Immature natural killer cell (primary cell): ENCODE measurements at regions not wholly inside any gene's neighbourhood (a gene's known extent, or its start where the extent isn't known, plus 50 kb on each side); places are given as distances from the start of the nearest gene placed in this dataset.

ENCODE experiments used
- DNase-seq, 3 donors: peaks; one replicate each; pipeline ENCODE4 v3.0.0; 2022; ENCODE audit warnings: mixed read lengths in 1 of 3
- H3K27ac Mint-ChIP-seq, 6 donors: one replicate each; pipeline ENCODE4 v1.8.0; 2020; ENCODE audit warnings: mixed read lengths in 6 of 6, mild to moderate bottlenecking in 5 of 6, inconsistent platforms in 4 of 6, moderate library complexity in 3 of 6
- H3K27me3 Mint-ChIP-seq, 3 donors: one replicate each; pipeline ENCODE4 v1.8.0; 2020 to 2021; ENCODE audit warnings: low read depth in 3 of 3, mild to moderate bottlenecking in 3 of 3, mixed read lengths in 3 of 3, moderate library complexity in 3 of 3, inconsistent platforms in 1 of 3
- H3K36me3 Mint-ChIP-seq, 3 donors: one replicate each; pipeline ENCODE4 v1.8.0; 2020; ENCODE audit warnings: mixed read lengths in 3 of 3, inconsistent platforms in 2 of 3, mild to moderate bottlenecking in 2 of 3
- H3K4me1 Mint-ChIP-seq, 2 donors: one replicate each; pipeline ENCODE4 v1.8.0; 2020; ENCODE audit warnings: inconsistent platforms in 2 of 2, mild to moderate bottlenecking in 2 of 2, mixed read lengths in 2 of 2, moderate library complexity in 1 of 2
- H3K4me3 Mint-ChIP-seq, 5 donors: one replicate each; pipeline ENCODE4 v1.8.0; 2020; ENCODE audit warnings: mild to moderate bottlenecking in 5 of 5, mixed read lengths in 5 of 5, inconsistent platforms in 3 of 5, moderate library complexity in 3 of 5
- H3K9me3 Mint-ChIP-seq, 6 donors: one replicate each; pipeline ENCODE4 v1.8.0; 2020; ENCODE audit warnings: mild to moderate bottlenecking in 6 of 6, mixed read lengths in 6 of 6, inconsistent platforms in 4 of 6, moderate library complexity in 3 of 6

GRCh38 chr1:4269952-4270570 is 370.0 kb upstream of the C1orf174 start:
- Mint-ChIP-seq H3K27me3 (peaks cover 0 to 3% (median 2%) of the 10 kb centered on the region in 3 donors), H3K27ac (no peak overlapping the region), H3K4me1 (peaks cover 0 to 8% of the 10 kb centered on the region in 2 donors), H3K4me3 (no peak overlapping the region), H3K9me3 (no peaks in the 10 kb centered on the region), H3K36me3 (no peaks in the 10 kb centered on the region)
- no peak for DNase-seq

DNA sequence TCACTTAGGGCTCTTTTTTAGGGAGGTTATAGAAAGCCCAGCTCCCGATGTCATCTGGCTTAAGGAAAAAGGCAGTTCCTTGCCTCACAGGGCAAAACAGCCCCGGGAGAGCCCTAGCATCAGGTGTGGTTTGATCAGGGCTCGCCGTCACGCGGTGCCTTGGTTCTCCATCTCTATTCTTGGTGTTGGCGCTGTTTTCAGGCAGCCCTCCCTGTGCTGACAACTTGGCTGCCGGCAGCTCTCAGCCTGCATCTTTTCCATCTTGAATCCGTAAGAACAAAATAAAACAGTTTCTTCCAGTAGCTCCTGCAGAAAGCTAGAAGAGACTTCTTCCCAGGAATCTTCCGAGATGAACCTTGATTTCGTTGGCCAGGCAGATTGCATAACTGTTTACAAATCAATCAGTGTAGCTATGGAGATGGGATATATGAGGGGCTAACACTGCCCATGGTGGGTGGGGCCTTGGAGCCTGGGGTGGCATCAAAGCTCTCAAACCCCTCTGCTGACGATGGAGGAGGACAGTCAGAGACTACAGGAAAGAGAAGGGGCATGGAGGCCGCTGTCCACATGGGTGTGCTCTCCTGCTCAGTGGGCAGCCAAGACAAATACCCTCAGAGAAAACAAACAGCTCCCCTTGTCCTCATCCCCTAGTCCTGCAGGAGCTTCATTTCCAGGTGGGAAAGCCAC is 370.7 kb upstream of the C1orf174 start:
- peaks cover 0 to 8% of the 10 kb centered on the region in 2 donors for H3K4me1 Mint-ChIP-seq
- peaks cover 0 to 3% (median 2%) of the 10 kb centered on the region in 3 donors for H3K27me3 Mint-ChIP-seq
- no peaks in the 10 kb centered on the region for H3K36me3 Mint-ChIP-seq
- H3K27ac Mint-ChIP-seq, result no peak overlapping the region
- no peaks in the 10 kb centered on the region for H3K9me3 Mint-ChIP-seq
- DNase-seq, result no peak
- no peak overlapping the region for H3K4me3 Mint-ChIP-seq

- H3K9me3 Mint-ChIP-seq, result peaks cover 0 to 2% (median 0%) of the 10 kb centered on the region in 6 donors
- H3K27me3 Mint-ChIP-seq, result peaks cover 0 to 4% (median 2%) of the 10 kb centered on the region in 3 donors
- no peak overlapping the region for H3K27ac Mint-ChIP-seq
- H3K36me3 Mint-ChIP-seq, result no peaks in the 10 kb centered on the region
- peaks cover 0 to 8% of the 10 kb centered on the region in 2 donors for H3K4me1 Mint-ChIP-seq
- no peak for DNase-seq
- H3K4me3 Mint-ChIP-seq, result no peak overlapping the region
These were observed 371.4 kb upstream of the C1orf174 start for GRCh38 chr1:4271338-4271998.

DNA sequence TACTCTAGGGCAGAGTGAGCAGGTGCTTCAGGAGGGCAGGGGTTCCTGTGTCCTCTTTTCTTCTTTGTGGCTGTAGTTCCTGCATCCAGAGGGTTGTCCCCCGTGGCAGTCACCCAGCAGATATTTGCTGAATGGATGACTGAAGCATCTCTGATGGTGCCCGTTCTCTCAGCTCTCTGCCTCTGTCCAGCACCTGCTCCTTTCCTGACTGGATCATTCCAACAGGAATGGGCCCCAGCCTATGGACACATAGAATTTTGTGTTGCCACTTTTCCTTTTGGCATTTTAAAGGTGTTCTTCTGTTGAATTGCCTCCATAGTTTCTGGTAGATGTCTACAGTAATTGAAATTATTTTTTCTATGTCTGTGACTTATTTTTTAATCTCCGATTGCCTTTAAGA is 372.5 kb upstream of the C1orf174 start:
- no peak for DNase-seq
- H3K4me3 Mint-ChIP-seq, result no peak overlapping the region
- H3K4me1 Mint-ChIP-seq, result peaks cover 0 to 6% of the 10 kb centered on the region in 2 donors
- H3K36me3 Mint-ChIP-seq, result peaks cover 0 to 6% (median 0%) of the 10 kb centered on the region in 3 donors
- peaks cover 0 to 8% (median 2%) of the 10 kb centered on the region in 3 donors for H3K27me3 Mint-ChIP-seq
- no peak overlapping the region for H3K27ac Mint-ChIP-seq
- peaks cover 0 to 9% (median 4%) of the 10 kb centered on the region in 6 donors for H3K9me3 Mint-ChIP-seq

DNA sequence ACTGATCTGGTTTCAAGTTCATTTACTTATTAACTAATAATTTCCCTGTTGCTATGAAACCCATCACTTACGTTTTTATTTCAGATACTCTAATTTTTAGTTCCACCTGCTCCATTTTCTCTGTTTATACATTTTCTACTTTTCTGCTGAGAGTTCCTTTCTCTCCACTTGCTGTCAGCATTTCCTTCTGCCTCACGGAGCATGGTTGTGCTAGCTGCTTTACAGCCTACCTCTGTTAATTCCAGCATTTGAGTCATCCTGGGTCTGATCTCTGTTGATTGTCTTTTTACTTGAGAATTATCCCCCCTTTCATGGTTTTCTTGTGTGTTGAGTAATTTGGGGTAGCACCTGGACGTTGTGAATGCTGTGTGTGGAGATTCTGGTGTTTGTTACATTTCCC is 373.2 kb upstream of the C1orf174 start:
- no peak overlapping the region for H3K4me3 Mint-ChIP-seq
- peaks cover 0 to 13% (median 7%) of the 10 kb centered on the region in 6 donors for H3K9me3 Mint-ChIP-seq
- H3K27me3 Mint-ChIP-seq, result peaks cover 0 to 8% (median 2%) of the 10 kb centered on the region in 3 donors
- H3K36me3 Mint-ChIP-seq, result peaks cover 0 to 6% (median 0%) of the 10 kb centered on the region in 3 donors
- H3K4me1 Mint-ChIP-seq, result no peaks in the 10 kb centered on the region
- no peak for DNase-seq
- H3K27ac Mint-ChIP-seq, result no peak overlapping the region

DNA sequence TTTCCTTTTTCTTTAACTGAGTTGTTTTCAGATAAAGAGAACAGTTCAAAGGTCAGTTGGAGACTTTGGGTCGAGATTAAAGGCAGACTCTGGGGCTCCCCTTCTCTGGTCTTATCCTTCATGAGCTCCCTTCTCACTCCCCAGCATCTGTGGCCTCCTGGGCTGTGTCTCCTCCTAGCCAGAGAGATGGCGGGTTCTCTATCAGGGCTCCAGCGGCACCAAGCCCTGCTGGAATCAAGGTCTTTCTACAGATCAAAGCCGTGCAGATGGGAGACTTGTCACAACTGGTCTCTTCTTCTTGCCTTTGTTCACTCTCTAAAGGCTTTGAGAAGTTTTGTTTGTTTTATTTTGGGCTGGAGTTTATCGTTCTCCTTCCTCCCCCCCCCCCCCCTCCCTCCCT is 373.7 kb upstream of the C1orf174 start:
- no peak for DNase-seq
- no peaks in the 10 kb centered on the region for H3K4me1 Mint-ChIP-seq
- H3K4me3 Mint-ChIP-seq, result no peak overlapping the region
- H3K27ac Mint-ChIP-seq, result no peak overlapping the region
- H3K9me3 Mint-ChIP-seq, result peaks cover 0 to 13% (median 7%) of the 10 kb centered on the region in 6 donors
- peaks cover 0 to 6% (median 0%) of the 10 kb centered on the region in 3 donors for H3K36me3 Mint-ChIP-seq
- peaks cover 0 to 8% (median 2%) of the 10 kb centered on the region in 3 donors for H3K27me3 Mint-ChIP-seq

DNA sequence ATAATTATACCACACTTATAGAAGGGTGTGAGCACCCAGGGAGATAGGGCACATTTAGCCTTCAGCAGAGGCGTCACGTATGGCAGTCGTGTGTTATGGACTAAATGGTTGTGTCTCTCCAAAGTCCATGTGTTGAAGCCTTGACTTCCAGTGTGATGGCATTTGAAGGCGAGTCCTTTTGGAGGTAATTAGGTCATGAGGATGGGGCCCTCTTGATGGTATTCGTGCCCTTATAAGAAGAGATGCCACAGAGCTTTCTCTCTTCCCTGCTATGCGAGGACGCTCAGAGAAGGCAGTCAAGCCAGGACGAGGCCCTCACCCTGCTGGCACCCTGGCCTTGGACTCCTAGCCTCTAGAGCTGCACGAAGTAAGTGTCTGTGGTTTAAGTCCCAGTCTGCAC is 375.0 kb upstream of the C1orf174 start:
- H3K36me3 Mint-ChIP-seq, result peaks cover 0 to 6% (median 0%) of the 10 kb centered on the region in 3 donors
- no peak for DNase-seq
- H3K9me3 Mint-ChIP-seq, result peaks cover 0 to 13% (median 7%) of the 10 kb centered on the region in 6 donors
- peaks cover 0 to 8% (median 2%) of the 10 kb centered on the region in 3 donors for H3K27me3 Mint-ChIP-seq
- no peaks in the 10 kb centered on the region for H3K4me1 Mint-ChIP-seq
- H3K4me3 Mint-ChIP-seq, result no peak overlapping the region
- H3K27ac Mint-ChIP-seq, result no peak overlapping the region

- H3K27me3 Mint-ChIP-seq, result peaks cover 0 to 7% (median 0%) of the 10 kb centered on the region in 3 donors
- H3K9me3 Mint-ChIP-seq, result peaks cover 0 to 13% (median 7%) of the 10 kb centered on the region in 6 donors
- DNase-seq, result no peak
- H3K27ac Mint-ChIP-seq, result no peak overlapping the region
- peaks cover 0 to 6% (median 0%) of the 10 kb centered on the region in 3 donors for H3K36me3 Mint-ChIP-seq
- no peaks in the 10 kb centered on the region for H3K4me1 Mint-ChIP-seq
- H3K4me3 Mint-ChIP-seq, result no peak overlapping the region
These were observed 376.2 kb upstream of the C1orf174 start for GRCh38 chr1:4276238-4276637.

DNA sequence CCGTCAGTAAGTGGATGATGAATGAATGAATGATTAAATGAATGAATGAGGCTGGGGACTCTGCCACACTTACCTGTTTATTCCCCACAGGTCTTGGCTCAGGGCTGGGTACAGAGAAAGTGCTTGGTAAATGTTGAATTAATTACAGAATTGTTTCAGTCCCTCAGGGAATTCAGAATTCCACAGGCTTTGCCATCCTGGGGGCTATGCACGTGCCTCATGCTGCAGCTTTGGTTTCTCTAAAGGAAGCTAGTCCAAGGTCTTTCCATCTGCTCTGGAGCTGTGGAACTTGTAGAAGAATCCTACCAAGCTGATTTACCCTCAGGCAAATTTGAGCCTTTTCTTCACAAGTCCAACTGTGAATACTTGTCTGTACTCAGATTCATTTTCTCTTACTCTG is 376.8 kb upstream of the AJAP1 start:
- no peak overlapping the region for H3K4me3 Mint-ChIP-seq
- H3K27me3 Mint-ChIP-seq, result peaks cover 0 to 5% (median 0%) of the 10 kb centered on the region in 3 donors
- H3K27ac Mint-ChIP-seq, result no peak overlapping the region
- H3K4me1 Mint-ChIP-seq, result no peaks in the 10 kb centered on the region
- no peak for DNase-seq
- peaks cover 0 to 13% (median 7%) of the 10 kb centered on the region in 6 donors for H3K9me3 Mint-ChIP-seq
- peaks cover 0 to 6% (median 0%) of the 10 kb centered on the region in 3 donors for H3K36me3 Mint-ChIP-seq

DNA sequence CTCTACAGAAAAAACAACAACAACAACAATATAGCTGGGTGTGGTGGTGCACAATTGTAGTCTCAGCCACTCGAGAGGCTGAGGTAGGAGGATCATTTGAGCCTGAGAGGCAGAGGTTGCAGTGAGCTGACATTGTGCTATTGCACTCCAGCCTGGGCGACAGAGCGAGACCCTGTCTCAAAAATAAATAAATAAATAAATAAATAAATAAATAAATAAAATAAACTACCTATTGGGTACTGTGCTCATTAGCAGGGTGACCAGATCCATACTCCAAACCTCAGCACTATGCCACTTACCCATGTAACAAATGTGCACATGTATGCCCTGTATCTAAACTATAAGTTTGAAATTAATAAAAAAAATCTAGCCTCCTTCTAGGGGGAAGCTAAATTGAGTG is 369.4 kb upstream of the AJAP1 start:
- Mint-ChIP-seq H3K4me3 (no peak overlapping the region), H3K9me3 (peaks cover 0 to 3% (median 0%) of the 10 kb centered on the region in 6 donors), H3K27me3 (peaks cover 1 to 6% (median 2%) of the 10 kb centered on the region in 3 donors), H3K4me1 (no peaks in the 10 kb centered on the region), H3K27ac (no peak overlapping the region), H3K36me3 (no peaks in the 10 kb centered on the region)
- no peak for DNase-seq

DNA sequence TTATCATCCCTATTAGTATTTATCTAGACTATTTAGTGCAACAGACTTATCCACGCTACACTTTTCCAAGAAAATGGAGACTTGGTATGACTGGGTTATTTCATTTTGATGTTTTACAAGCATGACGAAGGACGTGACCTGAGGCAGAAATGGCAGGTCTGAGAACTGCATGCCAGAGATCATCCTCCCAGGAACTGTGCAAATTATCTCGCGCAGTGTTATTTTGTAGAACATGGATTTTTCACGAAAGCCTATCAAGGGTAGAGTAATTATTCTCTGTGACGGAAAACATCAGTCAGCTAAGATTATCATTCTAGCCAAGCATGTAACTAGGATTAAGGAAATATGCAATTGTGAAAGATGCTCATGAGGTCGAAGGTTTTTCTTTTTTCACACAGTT is 361.5 kb upstream of the AJAP1 start:
- no peak for DNase-seq
- Mint-ChIP-seq H3K4me1 (no peaks in the 10 kb centered on the region), H3K27ac (no peak overlapping the region), H3K27me3 (peaks cover 0 to 14% (median 0%) of the 10 kb centered on the region in 3 donors), H3K4me3 (no peak overlapping the region), H3K36me3 (no peaks in the 10 kb centered on the region), H3K9me3 (peaks cover 0 to 4% (median 0%) of the 10 kb centered on the region in 6 donors)

DNA sequence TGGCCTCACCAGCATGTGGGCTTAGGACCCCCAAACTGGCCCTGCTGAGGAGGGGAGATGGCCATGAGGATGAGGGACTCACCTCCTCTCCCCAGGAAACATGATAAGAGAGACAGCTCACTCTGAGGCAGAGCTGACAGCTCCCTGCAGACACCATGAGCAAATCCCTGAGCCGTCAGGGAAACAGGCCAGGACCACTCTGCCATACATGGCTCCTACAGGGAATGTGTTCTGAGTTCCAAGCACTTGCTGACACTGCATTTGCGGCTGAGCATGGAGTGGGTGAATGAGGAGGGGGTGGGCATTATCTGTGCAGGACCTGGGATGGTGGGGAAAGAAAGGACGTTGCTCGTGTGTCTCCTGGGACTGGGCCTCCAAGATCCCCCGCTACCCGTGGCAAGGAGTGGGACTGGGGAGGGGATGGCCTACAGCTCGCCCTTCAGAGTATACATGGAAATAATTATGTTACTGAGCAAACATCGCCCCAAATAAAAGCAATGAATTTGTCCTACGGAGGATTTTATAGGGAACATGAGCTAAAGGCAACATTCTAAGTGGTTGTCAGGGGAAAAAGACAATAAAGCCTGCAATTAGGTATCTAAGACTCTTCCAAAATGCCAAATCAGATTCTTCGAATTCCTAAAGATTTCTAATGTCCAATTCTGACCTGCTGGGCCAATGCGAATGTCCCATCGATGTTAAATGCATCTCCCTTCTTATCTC is 355.9 kb upstream of the AJAP1 start:
- H3K4me1 Mint-ChIP-seq, result no peaks in the 10 kb centered on the region
- DNase-seq, result no peak
- H3K27ac Mint-ChIP-seq, result no peak overlapping the region
- peaks cover 0 to 4% (median 0%) of the 10 kb centered on the region in 3 donors for H3K36me3 Mint-ChIP-seq
- H3K9me3 Mint-ChIP-seq, result peaks cover 0 to 6% (median 3%) of the 10 kb centered on the region in 6 donors
- H3K27me3 Mint-ChIP-seq, result peaks cover 0 to 12% (median 5%) of the 10 kb centered on the region in 3 donors
- H3K4me3 Mint-ChIP-seq, result no peak overlapping the region

GRCh38 chr1:4301007-4301406 is 353.4 kb upstream of the AJAP1 start:
- no peak overlapping the region for H3K27ac Mint-ChIP-seq
- H3K4me3 Mint-ChIP-seq, result no peak overlapping the region

More at GRCh38 chr1:4301007-4301406, 353.4 kb upstream of the AJAP1 start:
- Mint-ChIP-seq H3K27me3 (peaks cover 0 to 7% (median 6%) of the 10 kb centered on the region in 3 donors), H3K4me1 (no peaks in the 10 kb centered on the region), H3K36me3 (peaks cover 0 to 4% (median 0%) of the 10 kb centered on the region in 3 donors), H3K9me3 (peaks cover 0 to 4% (median 2%) of the 10 kb centered on the region in 6 donors)
- DNase-seq, result no peak
